Mucosa of descending colon (tissue), 3 donors: ENCODE measurements at regions not wholly inside any gene's neighbourhood (a gene's known extent, or its start where the extent isn't known, plus 50 kb on each side); places are given as distances from the start of the nearest gene placed in this dataset.

ENCODE experiments used
- ATAC-seq: fragments of 200-7000 bp; cut with Tn5 transposase; one replicate; pipeline ENCODE4 v1.9.1; 2020; ENCODE audit warnings: mild to moderate bottlenecking, moderate library complexity
- DNase-seq, 3 donors: peaks; one replicate each; pipeline ENCODE4 v3.0.0-alpha.2; 2020
- H3K36me3 ChIP-seq: fragments of 200-600 bp; one replicate; pipeline ENCODE4 v1.8.0; 2021; ENCODE audit warnings: low read depth, mild to moderate bottlenecking
- H3K4me1 ChIP-seq: fragments of 200-600 bp; one replicate; pipeline ENCODE4 v1.8.0; 2021; ENCODE audit warnings: low read depth, mild to moderate bottlenecking
- H3K4me3 ChIP-seq: fragments of 200-600 bp; one replicate; pipeline ENCODE4 v1.8.0; 2021; ENCODE audit warnings: mild to moderate bottlenecking
- H3K9me3 ChIP-seq: fragments of 200-600 bp; one replicate; pipeline ENCODE4 v1.8.0; 2021; ENCODE audit warnings: mild to moderate bottlenecking
- CTCF ChIP-seq: fragments of 200-600 bp; IDR thresholded peaks from one replicate; pipeline ENCODE4 v1.8.0; 2022; ENCODE audit warnings: antibody characterized with exemption, mild to moderate bottlenecking
- intact Hi-C, 2 donors: fragments of 100-400 bp; cut with DNase I in 1 of 2; cut with micrococcal nuclease in 1 of 2; formaldehyde crosslinking; loops; one replicate each; pipeline versions ENCODE4 v1.11.0 to v1.11.1; 2022; cut with DNase I, micrococcal nuclease
- donor health status: DM: no; HTN: no; CAD: no; lungs with moderate emphysema.
- donor health status: DM: no; HTN: no; CAD: no.
- donor health status: DM: no; HTN: yes; CAD: no.

DNA sequence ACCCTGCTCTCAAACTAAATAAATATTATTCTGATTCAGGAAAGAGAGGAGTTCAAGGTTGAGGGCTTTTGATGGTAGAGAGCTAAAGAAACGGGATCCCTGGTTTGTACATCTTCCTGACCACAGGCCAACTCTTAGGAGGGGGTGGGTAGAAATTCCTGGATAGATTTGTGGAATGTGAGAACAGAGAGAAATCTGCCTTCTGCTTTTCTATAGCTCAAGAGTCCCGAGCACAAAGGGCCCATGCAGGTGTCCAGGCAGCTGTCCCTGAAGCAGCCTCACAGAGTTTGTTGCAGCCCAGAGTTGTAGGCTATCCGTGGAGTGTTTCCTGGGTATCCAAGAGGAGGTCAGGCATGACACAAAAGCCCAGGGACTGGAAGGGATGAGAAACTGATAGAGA is 198.6 kb downstream of the BCAT1 start:
- Histone ChIP-seq H3K9me3 (no peaks in the 10 kb centered on the region), H3K36me3 (no peaks in the 10 kb centered on the region), H3K4me3 (no peak overlapping the region), H3K4me1 (no peaks in the 10 kb centered on the region)
- ATAC-seq: no peak
- TF ChIP-seq CTCF: no peak
- intact Hi-C loops: no loop called here
- DNase-seq: no peak

DNA sequence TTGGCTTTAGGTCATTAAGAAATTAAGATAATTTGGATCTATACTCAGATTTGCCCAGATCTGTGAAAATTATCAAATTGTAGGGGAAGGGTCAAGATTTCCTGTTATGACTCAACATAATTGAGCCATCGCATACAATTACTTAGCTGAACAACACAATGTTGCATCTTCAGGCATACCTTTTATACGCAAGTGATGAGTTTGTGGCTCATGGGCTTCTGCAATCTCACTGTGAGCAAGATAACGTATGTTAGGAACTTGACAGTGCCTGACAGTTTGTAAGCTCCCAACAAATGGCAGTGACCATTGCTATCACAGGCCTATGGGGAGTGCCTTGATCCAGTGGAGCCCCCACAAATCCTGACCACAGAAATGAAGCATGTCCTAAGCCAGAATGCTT is 199.7 kb downstream of the BCAT1 start:
- intact Hi-C loops: no loop called here
- ATAC-seq (no peak), DNase-seq (no peak)
- TF ChIP-seq CTCF: no peak
- Histone ChIP-seq H3K36me3 (no peaks in the 10 kb centered on the region), H3K4me3 (no peak overlapping the region), H3K4me1 (no peaks in the 10 kb centered on the region), H3K9me3 (no peaks in the 10 kb centered on the region)

GRCh38 chr12:24748326-24748725 is 200.6 kb downstream of the BCAT1 start:
- H3K9me3 ChIP-seq: no peaks in the 10 kb centered on the region
- H3K36me3 ChIP-seq: no peaks in the 10 kb centered on the region
- no peak overlapping the region for H3K4me3 ChIP-seq
- ATAC-seq (no peak), DNase-seq (no peak)
- no peak for TF ChIP-seq CTCF
- intact Hi-C loops: no loop called here
- H3K4me1 ChIP-seq: no peaks in the 10 kb centered on the region

GRCh38 chr12:24746864-24747263 is 202.0 kb downstream of the BCAT1 start:
- Histone ChIP-seq H3K9me3 (no peaks in the 10 kb centered on the region), H3K4me3 (no peak overlapping the region), H3K4me1 (no peaks in the 10 kb centered on the region), H3K36me3 (no peaks in the 10 kb centered on the region)
- no peak for TF ChIP-seq CTCF
- no peak for DNase-seq
- ATAC-seq: no peak
- intact Hi-C loops: no loop called here

GRCh38 chr12:24746006-24746671 is 202.8 kb downstream of the BCAT1 start:
- Histone ChIP-seq H3K36me3 (no peaks in the 10 kb centered on the region), H3K4me1 (no peaks in the 10 kb centered on the region), H3K4me3 (no peak overlapping the region), H3K9me3 (no peaks in the 10 kb centered on the region)
- intact Hi-C loops: no loop called here
- no peak for TF ChIP-seq CTCF
- ATAC-seq (no peak), DNase-seq (no peak)
